Neural cell (in vitro differentiated cells): ENCODE measurements at regions not wholly inside any gene's neighbourhood (a gene's known extent, or its start where the extent isn't known, plus 50 kb on each side); places are given as distances from the start of the nearest gene placed in this dataset.

Experiments
- EP300 ChIP-seq: fragments of 450-650 bp; conservative IDR thresholded peaks from 2 replicates; pipeline ENCODE4 v1.6.1; 2014; ENCODE audit warnings: antibody characterized with exemption, mild to moderate bottlenecking, moderate library complexity; ENCODE audit not compliant: poor library complexity, severe bottlenecking
- EZH2 ChIP-seq: fragments of 200-600, 300-800 bp; shearing (Covaris generic), sonication (generic); IDR thresholded peaks from 2 replicates; pipeline ENCODE4 v1.6.1; 2014; ENCODE audit warnings: antibody characterized with exemption, low read length, borderline replicate concordance, mild to moderate bottlenecking; ENCODE audit not compliant: insufficient read depth, poor library complexity, severe bottlenecking
- RAD21 ChIP-seq: fragments of 450-650 bp; conservative IDR thresholded peaks from 2 replicates; pipeline ENCODE4 v1.6.1; 2014; ENCODE audit warnings: antibody characterized with exemption, mild to moderate bottlenecking, moderate library complexity
- TF ChIP-seq, protein P1 (sequence below): fragments of 450-650 bp; IDR thresholded peaks from 2 replicates; pipeline ENCODE4 v1.5.1; 2014; ENCODE audit warnings: antibody characterized with exemption, mild to moderate bottlenecking, moderate library complexity; ENCODE audit not compliant: poor library complexity, severe bottlenecking

DNA sequence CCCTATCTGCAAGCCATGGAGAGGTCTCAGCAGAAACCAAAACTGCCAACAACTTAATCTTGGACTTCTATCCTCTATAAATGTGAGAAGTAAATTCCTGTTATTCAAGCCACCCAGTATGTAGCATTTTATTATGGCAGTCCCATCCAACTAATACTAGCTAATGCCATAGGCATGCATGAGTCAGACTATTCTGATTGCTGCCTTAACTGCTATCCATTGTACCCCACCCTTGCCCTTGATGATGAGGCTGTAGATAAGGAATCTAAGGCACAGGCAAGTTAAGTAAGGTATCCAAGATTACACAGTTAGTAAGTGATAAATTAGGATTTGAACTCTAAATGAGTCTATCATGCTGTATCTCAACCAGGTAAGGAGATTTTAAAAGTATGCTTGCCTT lies 223.0 kb downstream of the UBE2E3 start:
- TF ChIP-seq EZH2 (no peak), RAD21 (no peak), EP300 (no peak)
- TF ChIP-seq, protein P1, sequence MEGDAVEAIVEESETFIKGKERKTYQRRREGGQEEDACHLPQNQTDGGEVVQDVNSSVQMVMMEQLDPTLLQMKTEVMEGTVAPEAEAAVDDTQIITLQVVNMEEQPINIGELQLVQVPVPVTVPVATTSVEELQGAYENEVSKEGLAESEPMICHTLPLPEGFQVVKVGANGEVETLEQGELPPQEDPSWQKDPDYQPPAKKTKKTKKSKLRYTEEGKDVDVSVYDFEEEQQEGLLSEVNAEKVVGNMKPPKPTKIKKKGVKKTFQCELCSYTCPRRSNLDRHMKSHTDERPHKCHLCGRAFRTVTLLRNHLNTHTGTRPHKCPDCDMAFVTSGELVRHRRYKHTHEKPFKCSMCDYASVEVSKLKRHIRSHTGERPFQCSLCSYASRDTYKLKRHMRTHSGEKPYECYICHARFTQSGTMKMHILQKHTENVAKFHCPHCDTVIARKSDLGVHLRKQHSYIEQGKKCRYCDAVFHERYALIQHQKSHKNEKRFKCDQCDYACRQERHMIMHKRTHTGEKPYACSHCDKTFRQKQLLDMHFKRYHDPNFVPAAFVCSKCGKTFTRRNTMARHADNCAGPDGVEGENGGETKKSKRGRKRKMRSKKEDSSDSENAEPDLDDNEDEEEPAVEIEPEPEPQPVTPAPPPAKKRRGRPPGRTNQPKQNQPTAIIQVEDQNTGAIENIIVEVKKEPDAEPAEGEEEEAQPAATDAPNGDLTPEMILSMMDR: no peak
